Mesendoderm (in vitro differentiated cells): ENCODE measurements at regions not wholly inside any gene's neighbourhood (a gene's known extent, or its start where the extent isn't known, plus 50 kb on each side); places are given as distances from the start of the nearest gene placed in this dataset.

Experiments used
- DNase-seq: peaks from one replicate; pipeline ENCODE4 v3.0.0; 2013
- H2AK5ac ChIP-seq: 2 replicates; pipeline ENCODE4 v1.6.1; 2013; ENCODE audit warnings: low read length, inconsistent platforms
- H2BK120ac ChIP-seq: 2 replicates; pipeline ENCODE4 v1.6.1; 2013; ENCODE audit warnings: low read depth, mild to moderate bottlenecking, low read length, moderate library complexity, mixed read lengths
- H2BK15ac ChIP-seq: replicated peaks from 2 replicates; pipeline ENCODE4 v1.6.1; 2013; ENCODE audit warnings: low read depth, mild to moderate bottlenecking, moderate library complexity
- H2BK5ac ChIP-seq: 2 replicates; pipeline ENCODE4 v1.6.1; 2013; ENCODE audit warnings: low read length, inconsistent platforms
- H3K18ac ChIP-seq: 2 replicates; pipeline ENCODE4 v1.6.1; 2013; ENCODE audit warnings: mild to moderate bottlenecking, low read length, mixed read lengths
- H3K23ac ChIP-seq: one replicate; pipeline ENCODE4 v1.6.1; 2013; ENCODE audit warnings: low read length
- H3K27ac ChIP-seq: 2 replicates; pipeline ENCODE4 v1.5.1; 2013; ENCODE audit warnings: low read depth, mild to moderate bottlenecking, inconsistent platforms, low read length, moderate library complexity
- H3K27me3 ChIP-seq: 2 replicates; pipeline ENCODE4 v1.6.1; 2013; ENCODE audit warnings: low read length, control low read depth, mild to moderate bottlenecking, inconsistent platforms; ENCODE audit not compliant: insufficient read depth, poor library complexity
- H3K36me3 ChIP-seq: 2 replicates; pipeline ENCODE4 v1.6.1; 2013; ENCODE audit warnings: low read length, inconsistent platforms; ENCODE audit not compliant: control insufficient read depth, insufficient read depth
- H3K4ac ChIP-seq: one replicate; pipeline ENCODE4 v1.6.1; 2013; ENCODE audit warnings: low read depth, mild to moderate bottlenecking, low read length, moderate library complexity
- H3K4me1 ChIP-seq: 2 replicates; pipeline ENCODE4 v1.6.1; 2013; ENCODE audit warnings: low read depth, low read length, inconsistent platforms; ENCODE audit not compliant: control insufficient read depth
- H3K4me2 ChIP-seq: 2 replicates; pipeline ENCODE4 v1.6.1; 2013; ENCODE audit warnings: low read length
- H3K4me3 ChIP-seq: 2 replicates; pipeline ENCODE4 v1.5.1; 2013; ENCODE audit warnings: mild to moderate bottlenecking, low read length
- H3K56ac ChIP-seq: one replicate; pipeline ENCODE4 v1.6.1; 2013; ENCODE audit warnings: low read length
- H3K79me1 ChIP-seq: 2 replicates; pipeline ENCODE4 v1.6.1; 2013; ENCODE audit warnings: low read length, inconsistent platforms
- H3K79me2 ChIP-seq: 2 replicates; pipeline ENCODE4 v1.6.1; 2013; ENCODE audit warnings: mild to moderate bottlenecking, low read length; ENCODE audit not compliant: control insufficient read depth, insufficient read depth
- H3K9ac ChIP-seq: 2 replicates; pipeline ENCODE4 v1.6.1; 2013; ENCODE audit warnings: low read length, inconsistent platforms
- H4K5ac ChIP-seq: one replicate; pipeline ENCODE4 v1.6.1; 2013; ENCODE audit warnings: low read length
- H4K8ac ChIP-seq: one replicate; pipeline ENCODE4 v1.6.1; 2013; ENCODE audit warnings: low read depth, mild to moderate bottlenecking, control low read depth, low read length, moderate library complexity
- WGBS: extraction: QIAGEN DNeasy Blood & Tissue Kit; methylation state at CpG from one replicate; pipeline ENCODE4 v1.1.7; 2013; ENCODE audit warnings: low lambda C conversion rate, missing lambda C conversion rate; ENCODE audit not compliant: insufficient coverage; ENCODE audit errors: extremely low coverage; 5-methylcytosine and 5-hydroxymethylcytosine counted together

GRCh38 chr2:239616729-239617128 is 215.9 kb upstream of the HDAC4 start:
- no peak overlapping the region for H3K18ac ChIP-seq
- no peak overlapping the region for H3K4me2 ChIP-seq
- H2BK5ac ChIP-seq: no peak overlapping the region
- H3K4ac ChIP-seq: no peak overlapping the region
- no peak overlapping the region for H4K5ac ChIP-seq
- no peak overlapping the region for H2BK15ac ChIP-seq
- no peak overlapping the region for H3K56ac ChIP-seq
- H3K9ac ChIP-seq: no peak overlapping the region
- H4K8ac ChIP-seq: no peak overlapping the region
- no peaks in the 10 kb centered on the region for H3K79me1 ChIP-seq
- no peak for DNase-seq
- H3K27me3 ChIP-seq: no peaks in the 10 kb centered on the region
- H3K23ac ChIP-seq: no peak overlapping the region
- no peak overlapping the region for H2BK120ac ChIP-seq
- no peaks in the 10 kb centered on the region for H3K36me3 ChIP-seq
- no peak overlapping the region for H3K27ac ChIP-seq
- H3K4me3 ChIP-seq: no peak overlapping the region
- H3K4me1 ChIP-seq: no peaks in the 10 kb centered on the region
- WGBS: no CpG with 5 or more reads among the region's 2 CpGs
- no peaks in the 10 kb centered on the region for H3K79me2 ChIP-seq
- H2AK5ac ChIP-seq: no peak overlapping the region

GRCh38 chr2:239612133-239612532 is 211.3 kb upstream of the HDAC4 start:
- no peak overlapping the region for H2BK15ac ChIP-seq
- H3K4me2 ChIP-seq: no peak overlapping the region
- no peak overlapping the region for H4K8ac ChIP-seq
- no peak overlapping the region for H3K9ac ChIP-seq
- no peaks in the 10 kb centered on the region for H3K4me1 ChIP-seq
- no peak overlapping the region for H3K27ac ChIP-seq
- H3K4me3 ChIP-seq: no peak overlapping the region
- no peaks in the 10 kb centered on the region for H3K79me1 ChIP-seq
- no peaks in the 10 kb centered on the region for H3K27me3 ChIP-seq
- H2BK120ac ChIP-seq: no peak overlapping the region
- no peaks in the 10 kb centered on the region for H3K79me2 ChIP-seq
- H3K56ac ChIP-seq: no peak overlapping the region
- H4K5ac ChIP-seq: no peak overlapping the region
- H3K4ac ChIP-seq: no peak overlapping the region
- no peak for DNase-seq
- no peak overlapping the region for H3K18ac ChIP-seq
- no peaks in the 10 kb centered on the region for H3K36me3 ChIP-seq
- H3K23ac ChIP-seq: no peak overlapping the region
- H2AK5ac ChIP-seq: no peak overlapping the region
- H2BK5ac ChIP-seq: no peak overlapping the region
- WGBS: no CpG with 5 or more reads among the region's 11 CpGs

GRCh38 chr2:239611222-239611795 is 210.5 kb upstream of the HDAC4 start:
- Histone ChIP-seq H3K27ac (no peak overlapping the region), H4K5ac (no peak overlapping the region), H3K23ac (no peak overlapping the region), H3K4me2 (no peak overlapping the region), H2BK5ac (no peak overlapping the region), H3K9ac (no peak overlapping the region), H3K36me3 (no peaks in the 10 kb centered on the region), H3K79me1 (no peaks in the 10 kb centered on the region), H3K4ac (no peak overlapping the region), H4K8ac (no peak overlapping the region), H2BK120ac (no peak overlapping the region), H3K79me2 (no peaks in the 10 kb centered on the region), H2AK5ac (no peak overlapping the region), H3K18ac (no peak overlapping the region), H2BK15ac (no peak overlapping the region), H3K27me3 (no peaks in the 10 kb centered on the region), H3K4me3 (no peak overlapping the region), H3K4me1 (no peaks in the 10 kb centered on the region), H3K56ac (no peak overlapping the region)
- DNase-seq: no peak
- WGBS: no CpG with 5 or more reads among the region's 10 CpGs

- Histone ChIP-seq H3K79me2 (no peaks in the 10 kb centered on the region), H3K18ac (no peak overlapping the region), H2BK15ac (no peak overlapping the region), H4K8ac (no peak overlapping the region), H3K36me3 (no peaks in the 10 kb centered on the region), H2BK120ac (no peak overlapping the region), H3K23ac (no peak overlapping the region), H3K4ac (no peak overlapping the region), H3K4me2 (no peak overlapping the region), H3K4me1 (no peaks in the 10 kb centered on the region), H3K56ac (no peak overlapping the region), H3K27me3 (no peaks in the 10 kb centered on the region), H4K5ac (no peak overlapping the region), H2BK5ac (no peak overlapping the region), H3K79me1 (no peaks in the 10 kb centered on the region), H3K27ac (no peak overlapping the region), H3K9ac (no peak overlapping the region), H3K4me3 (no peak overlapping the region), H2AK5ac (no peak overlapping the region)
- DNase-seq: no peak
- no CpG with 5 or more reads among the region's 9 CpGs for WGBS
Measured at GRCh38 chr2:239610457-239611221, 209.8 kb upstream of the HDAC4 start.

- no peak overlapping the region for H4K8ac ChIP-seq
- no peak overlapping the region for H3K23ac ChIP-seq
- H2AK5ac ChIP-seq: no peak overlapping the region
- H3K79me2 ChIP-seq: no peaks in the 10 kb centered on the region
- no peak for DNase-seq
- no peak overlapping the region for H2BK5ac ChIP-seq
- no peak overlapping the region for H3K4me2 ChIP-seq
- H2BK15ac ChIP-seq: no peak overlapping the region
- WGBS: no CpG with 5 or more reads among the region's 26 CpGs
- no peak overlapping the region for H3K4ac ChIP-seq
- H4K5ac ChIP-seq: no peak overlapping the region
- H3K27ac ChIP-seq: no peak overlapping the region
- no peak overlapping the region for H2BK120ac ChIP-seq
- no peaks in the 10 kb centered on the region for H3K36me3 ChIP-seq
- H3K4me1 ChIP-seq: no peaks in the 10 kb centered on the region
- H3K79me1 ChIP-seq: no peaks in the 10 kb centered on the region
- H3K27me3 ChIP-seq: no peaks in the 10 kb centered on the region
- no peak overlapping the region for H3K56ac ChIP-seq
- H3K4me3 ChIP-seq: no peak overlapping the region
- no peak overlapping the region for H3K18ac ChIP-seq
- no peak overlapping the region for H3K9ac ChIP-seq
Measured at GRCh38 chr2:239609607-239610310, 208.9 kb upstream of the HDAC4 start.
